SU-DHL-6 (cell line): ENCODE measurements at regions not wholly inside any gene's neighbourhood (a gene's known extent, or its start where the extent isn't known, plus 50 kb on each side); places are given as distances from the start of the nearest gene placed in this dataset.

ENCODE experiments used
- H2AFZ ChIP-seq: fragments of 200-600 bp; sonication (generic); 2 replicates; pipeline ENCODE4 v1.6.1; 2014; ENCODE audit warnings: low read depth, mild to moderate bottlenecking, moderate library complexity, mixed read lengths, antibody characterized with exemption, low read length; ENCODE audit not compliant: severe bottlenecking
- H3F3A ChIP-seq: fragments of 200-600 bp; shearing (Covaris generic); 2 replicates; pipeline ENCODE4 v1.6.0; 2016; ENCODE audit warnings: antibody characterized with exemption, mild to moderate bottlenecking; ENCODE audit not compliant: insufficient read depth
- H3K27ac ChIP-seq: fragments of 200-600 bp; sonication (generic); 2 replicates; pipeline ENCODE4 v1.5.1; 2016; ENCODE audit warnings: low read depth, mild to moderate bottlenecking, low read length, moderate library complexity, mixed read lengths
- H3K27me3 ChIP-seq: fragments of 200-600 bp; sonication (generic), shearing (Covaris generic); 2 replicates; pipeline ENCODE4 v1.6.0; 2014; ENCODE audit warnings: mild to moderate bottlenecking, low read length
- H3K36me3 ChIP-seq: fragments of 200-600 bp; sonication (generic); 2 replicates; pipeline ENCODE4 v1.6.1; 2014; ENCODE audit warnings: mild to moderate bottlenecking, low read length, mixed read lengths
- H3K4me2 ChIP-seq: fragments of 300-600, 200-600 bp; shearing (Covaris generic), sonication (generic); 2 replicates; pipeline ENCODE4 v1.6.0; 2014; ENCODE audit warnings: low read length, low read depth, mild to moderate bottlenecking; ENCODE audit not compliant: poor library complexity, severe bottlenecking
- H3K4me3 ChIP-seq: fragments of 200-600 bp; sonication (generic); 2 replicates; pipeline ENCODE4 v1.5.1; 2014; ENCODE audit warnings: antibody characterized with exemption, low read length, mild to moderate bottlenecking, mixed read lengths; ENCODE audit not compliant: insufficient read depth, poor library complexity, severe bottlenecking
- H3K79me2 ChIP-seq: fragments of 200-600 bp; sonication (generic); 2 replicates; pipeline ENCODE4 v1.6.1; 2014; ENCODE audit warnings: mild to moderate bottlenecking, low read length, moderate library complexity; ENCODE audit not compliant: insufficient read depth
- H3K9ac ChIP-seq: fragments of 200-600 bp; sonication (generic); 2 replicates; pipeline ENCODE4 v1.7.0; 2014; ENCODE audit warnings: mild to moderate bottlenecking, low read length
- H3K9me2 ChIP-seq: fragments of 200-600 bp; sonication (generic); replicated peaks from 2 replicates; pipeline ENCODE4 v1.6.1; 2014; ENCODE audit warnings: low read length; ENCODE audit not compliant: insufficient read depth
- H3K9me3 ChIP-seq: fragments of 200-600 bp; sonication (generic); 2 replicates; pipeline ENCODE4 v1.6.1; 2014; ENCODE audit warnings: low read length, mixed read lengths; ENCODE audit not compliant: insufficient read depth
- H4K20me1 ChIP-seq: fragments of 200-600 bp; sonication (generic); 2 replicates; pipeline ENCODE4 v1.6.1; 2014; ENCODE audit warnings: low read depth, mild to moderate bottlenecking, antibody characterized with exemption, low read length, moderate library complexity, mixed read lengths
- CTCF ChIP-seq: fragments of 200-600 bp; sonication (generic); IDR thresholded peaks from one replicate; pipeline ENCODE4 v1.5.1; 2017; ENCODE audit warnings: antibody characterized with exemption, mild to moderate bottlenecking, low read length, moderate library complexity; ENCODE audit not compliant: insufficient read depth, poor library complexity, severe bottlenecking
- EZH2phosphoT487 ChIP-seq: fragments of 200-600 bp; sonication (generic), shearing (Covaris generic); conservative IDR thresholded peaks from 2 replicates; pipeline ENCODE4 v1.6.1; 2018; ENCODE audit warnings: mild to moderate bottlenecking, antibody characterized with exemption, low read length, moderate library complexity, mixed read lengths

- Histone ChIP-seq H3K27me3 (no peaks in the 10 kb centered on the region), H3K4me3 (no peak overlapping the region), H3K9me2 (no peaks in the 10 kb centered on the region), H4K20me1 (no peaks in the 10 kb centered on the region), H3K27ac (no peak overlapping the region), H3K9ac (no peak overlapping the region), H3K79me2 (no peaks in the 10 kb centered on the region), H2AFZ (no peak overlapping the region), H3K4me2 (no peak overlapping the region), H3K36me3 (no peaks in the 10 kb centered on the region), H3K9me3 (no peaks in the 10 kb centered on the region), H3F3A (no peaks in the 10 kb centered on the region)
- TF ChIP-seq EZH2phosphoT487 (no peak), CTCF (no peak)
Observed at GRCh38 chr5:98709681-98710080, 63.8 kb upstream of the RGMB start.

GRCh38 chr5:98713027-98713426, 60.4 kb upstream of the RGMB start:
- H4K20me1 ChIP-seq, result no peaks in the 10 kb centered on the region
- no peaks in the 10 kb centered on the region for H3F3A ChIP-seq
- H3K9me2 ChIP-seq, result no peaks in the 10 kb centered on the region
- H3K27ac ChIP-seq, result no peak overlapping the region
- H3K9ac ChIP-seq, result no peak overlapping the region
- H3K79me2 ChIP-seq, result no peaks in the 10 kb centered on the region
- no peaks in the 10 kb centered on the region for H3K36me3 ChIP-seq
- no peaks in the 10 kb centered on the region for H3K27me3 ChIP-seq
- no peak for TF ChIP-seq EZH2phosphoT487
- no peak for TF ChIP-seq CTCF
- no peak overlapping the region for H2AFZ ChIP-seq
- H3K4me2 ChIP-seq, result no peak overlapping the region
- no peak overlapping the region for H3K4me3 ChIP-seq
- no peaks in the 10 kb centered on the region for H3K9me3 ChIP-seq

GRCh38 chr5:98713856-98714255, 59.6 kb upstream of the RGMB start:
- Histone ChIP-seq H3K9ac (no peak overlapping the region), H3K9me2 (no peaks in the 10 kb centered on the region), H3K4me2 (no peak overlapping the region), H3K36me3 (no peaks in the 10 kb centered on the region), H3F3A (no peaks in the 10 kb centered on the region), H3K27me3 (no peaks in the 10 kb centered on the region), H3K79me2 (no peaks in the 10 kb centered on the region), H3K27ac (no peak overlapping the region), H3K9me3 (no peaks in the 10 kb centered on the region), H4K20me1 (no peaks in the 10 kb centered on the region), H2AFZ (no peak overlapping the region), H3K4me3 (no peak overlapping the region)
- TF ChIP-seq CTCF (no peak), EZH2phosphoT487 (no peak)
